Neural progenitor cell (in vitro differentiated cells): ENCODE measurements at regions not wholly inside any gene's neighbourhood (a gene's known extent, or its start where the extent isn't known, plus 50 kb on each side); places are given as distances from the start of the nearest gene placed in this dataset.

Source experiments
- CTCF ChIP-seq: fragments of 200-600 bp; sonication (generic); IDR thresholded peaks from 2 replicates; pipeline ENCODE4 v1.5.1; 2017; ENCODE audit warnings: antibody characterized with exemption, mild to moderate bottlenecking
- EZH2 ChIP-seq: fragments of 200-600 bp; sonication (generic); IDR thresholded peaks from 2 replicates; pipeline ENCODE4 v1.6.1; 2017; ENCODE audit warnings: antibody characterized with exemption, mild to moderate bottlenecking, moderate library complexity
- EZH2phosphoT487 ChIP-seq: fragments of 200-600 bp; sonication (generic); IDR thresholded peaks from 2 replicates; pipeline ENCODE4 v1.6.1; 2017; ENCODE audit warnings: antibody characterized with exemption

GRCh38 chr10:21368728-21369425 is 156.6 kb downstream of the SKIDA1 start:
- TF ChIP-seq CTCF (no peak), EZH2 (no peak), EZH2phosphoT487 (no peak)
